Panc1 (cell line): ENCODE measurements at regions not wholly inside any gene's neighbourhood (a gene's known extent, or its start where the extent isn't known, plus 50 kb on each side); places are given as distances from the start of the nearest gene placed in this dataset.

Source experiments
- ATAC-seq: fragments of 200-7000 bp; cut with Tn5 transposase; 2 replicates; pipeline ENCODE4 v1.9.1; 2020; ENCODE audit warnings: mild to moderate bottlenecking, moderate library complexity
- BruUV-seq: library from RNA; stranded (reverse); fragments of 400-500 nt; replicated peaks from 2 replicates; lab custom pipeline; 2021; lab: Mats Ljungman, UMichigan
- CTCF ChIA-PET: fragments of 300-600 bp; sonication (Branson Sonifier 250); formaldehyde crosslinking; loops from one replicate; lab custom pipeline; 2022; ENCODE audit warnings: antibody characterized with exemption; lab: Charles Lee
- POLR2A ChIA-PET: fragments of 300-600 bp; sonication (Branson Sonifier 250); formaldehyde crosslinking; loops from one replicate; lab custom pipeline; 2022; ENCODE audit warnings: antibody characterized with exemption; lab: Charles Lee
- DNase-seq: peaks from one replicate; pipeline ENCODE4 v3.0.0-alpha.2; 2010; ENCODE audit warnings: low read depth, low spot score
- H3K27ac ChIP-seq: 2 replicates; pipeline ENCODE4 v1.5.1; 2011; ENCODE audit warnings: mild to moderate bottlenecking, low read length, inconsistent platforms
- H3K27me3 ChIP-seq: fragments of 200-500 bp; sonication (Bioruptor generic); 2 replicates; pipeline ENCODE4 v1.6.0; 2014; ENCODE audit warnings: low read length, inconsistent platforms; ENCODE audit not compliant: control insufficient read depth, insufficient read depth
- H3K36me3 ChIP-seq: fragments of 200-500 bp; sonication (Bioruptor generic); 2 replicates; pipeline ENCODE4 v1.5.1; 2014; ENCODE audit warnings: inconsistent platforms, mild to moderate bottlenecking, low read length, moderate library complexity; ENCODE audit not compliant: control insufficient read depth, insufficient read depth
- H3K4me1 ChIP-seq: 2 replicates; pipeline ENCODE4 v1.5.1; 2011; ENCODE audit warnings: inconsistent platforms, mild to moderate bottlenecking, low read length, moderate library complexity; ENCODE audit not compliant: control insufficient read depth, insufficient read depth
- H3K4me3 ChIP-seq, 2 experiments: 2 replicates each; pipeline ENCODE4 v1.5.1; 2011 to 2012; ENCODE audit warnings: low read depth in 2 of 2, low read length in 2 of 2, mild to moderate bottlenecking in 2 of 2, inconsistent platforms in 1 of 2, moderate library complexity in 1 of 2
- H3K9me3 ChIP-seq: fragments of 200-500 bp; sonication (Bioruptor generic); 2 replicates; pipeline ENCODE4 v1.5.1; 2014; ENCODE audit warnings: low read depth, mild to moderate bottlenecking, inconsistent platforms, low read length, moderate library complexity; ENCODE audit not compliant: control insufficient read depth, insufficient read depth
- POLR2AphosphoS5 ChIP-seq: IDR thresholded peaks from 2 replicates; pipeline ENCODE4 v1.6.1; 2012; ENCODE audit warnings: mild to moderate bottlenecking, low read depth, low read length, moderate library complexity
- REST ChIP-seq, 2 experiments: IDR thresholded peaks; 2 replicates each; pipeline ENCODE4 v1.6.1; 2011 to 2012; ENCODE audit warnings: low read depth in 2 of 2, control low read depth in 1 of 2, low read length in 1 of 2, mild to moderate bottlenecking in 1 of 2, moderate library complexity in 1 of 2; ENCODE audit not compliant: insufficient read depth in 1 of 2
- SIN3A ChIP-seq: IDR thresholded peaks from 2 replicates; pipeline ENCODE4 v1.6.1; 2012; ENCODE audit warnings: low read depth, mild to moderate bottlenecking, low read length, moderate library complexity, borderline replicate concordance; ENCODE audit not compliant: insufficient read depth
- TCF7L2 ChIP-seq: IDR thresholded peaks from 2 replicates; pipeline ENCODE4 v1.6.1; 2011; ENCODE audit warnings: mild to moderate bottlenecking, low read depth, low read length, inconsistent platforms
- in situ Hi-C: cut with HindIII; loops from 2 replicates; pipeline ENCODE4 v1.10.0; 2016; ENCODE audit warnings: low sequenced_read_pairs, low pct_unique_long_range_greater_than_20kb
- intact Hi-C: fragments of 100-400 bp; cut with micrococcal nuclease; formaldehyde crosslinking; loops from one replicate; pipeline ENCODE4 v1.10.0; 2022; ENCODE audit not compliant: unreplicated experiment
- TF ChIP-seq, protein P1 (sequence below): fragments of 450-650 bp; IDR thresholded peaks from 2 replicates; pipeline ENCODE4 v1.5.1; 2017; ENCODE audit warnings: mild to moderate bottlenecking

- TF ChIP-seq REST (IDR thresholded peaks at IDR 0.05; ENCODE audit: insufficient read depth in 1 of 2, low read depth in 2 of 2, low read length in 1 of 2) (no peak), POLR2AphosphoS5 (no peak), SIN3A (no peak), TCF7L2 (no peak)
- TF ChIP-seq, protein P1, sequence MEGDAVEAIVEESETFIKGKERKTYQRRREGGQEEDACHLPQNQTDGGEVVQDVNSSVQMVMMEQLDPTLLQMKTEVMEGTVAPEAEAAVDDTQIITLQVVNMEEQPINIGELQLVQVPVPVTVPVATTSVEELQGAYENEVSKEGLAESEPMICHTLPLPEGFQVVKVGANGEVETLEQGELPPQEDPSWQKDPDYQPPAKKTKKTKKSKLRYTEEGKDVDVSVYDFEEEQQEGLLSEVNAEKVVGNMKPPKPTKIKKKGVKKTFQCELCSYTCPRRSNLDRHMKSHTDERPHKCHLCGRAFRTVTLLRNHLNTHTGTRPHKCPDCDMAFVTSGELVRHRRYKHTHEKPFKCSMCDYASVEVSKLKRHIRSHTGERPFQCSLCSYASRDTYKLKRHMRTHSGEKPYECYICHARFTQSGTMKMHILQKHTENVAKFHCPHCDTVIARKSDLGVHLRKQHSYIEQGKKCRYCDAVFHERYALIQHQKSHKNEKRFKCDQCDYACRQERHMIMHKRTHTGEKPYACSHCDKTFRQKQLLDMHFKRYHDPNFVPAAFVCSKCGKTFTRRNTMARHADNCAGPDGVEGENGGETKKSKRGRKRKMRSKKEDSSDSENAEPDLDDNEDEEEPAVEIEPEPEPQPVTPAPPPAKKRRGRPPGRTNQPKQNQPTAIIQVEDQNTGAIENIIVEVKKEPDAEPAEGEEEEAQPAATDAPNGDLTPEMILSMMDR: no peak
- ChIA-PET CTCF (no interaction called here), POLR2A (no interaction called here)
- ATAC-seq (no peak), DNase-seq (no peak)
- H3K27ac ChIP-seq: no peak overlapping the region
- no TSS peak for BruUV-seq
- H3K27me3 ChIP-seq: no peaks in the 10 kb centered on the region
- H3K9me3 ChIP-seq: no peaks in the 10 kb centered on the region
- intact Hi-C loops: no loop called here
- no peaks in the 10 kb centered on the region for H3K4me1 ChIP-seq
- no peaks in the 10 kb centered on the region for H3K36me3 ChIP-seq
- in situ Hi-C loops: no loop called here
- no peak overlapping the region for H3K4me3 ChIP-seq
Observed at GRCh38 chr2:193687195-193687594, 1492.5 kb upstream of the TMEFF2 start.

DNA sequence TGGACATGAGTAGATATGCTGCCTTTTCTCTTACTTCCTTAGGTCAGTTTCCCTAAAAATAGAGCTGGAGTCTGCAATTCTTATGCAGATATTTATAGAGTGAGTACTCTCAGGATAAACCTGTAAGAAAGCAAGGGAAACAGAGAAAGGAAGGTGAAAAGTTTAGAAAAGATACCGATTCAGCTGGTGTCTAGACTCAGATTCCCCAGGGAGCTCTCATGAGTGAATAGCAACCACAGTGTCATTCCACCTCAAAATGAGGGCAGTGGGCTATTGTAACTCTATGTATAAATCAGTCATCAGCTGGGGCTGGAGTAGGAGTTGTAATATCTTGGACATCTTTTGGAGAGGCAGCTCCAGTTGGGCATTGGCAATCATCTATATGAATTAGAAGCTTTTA, 1485.1 kb upstream of the TMEFF2 start:
- no TSS peak for BruUV-seq
- H3K27me3 ChIP-seq: no peaks in the 10 kb centered on the region
- CTCF ChIA-PET: no interaction called here
- intact Hi-C loops: no loop called here
- POLR2A ChIA-PET: no interaction called here
- DNase-seq: no peak
- in situ Hi-C loops: no loop called here
- ATAC-seq: no peak
- TF ChIP-seq REST (IDR thresholded peaks at IDR 0.05; ENCODE audit: insufficient read depth in 1 of 2, low read depth in 2 of 2, low read length in 1 of 2) (no peak), TCF7L2 (no peak), POLR2AphosphoS5 (no peak), SIN3A (no peak)
- TF ChIP-seq, protein P1: no peak
- no peak overlapping the region for H3K4me3 ChIP-seq
- H3K4me1 ChIP-seq: no peaks in the 10 kb centered on the region
- H3K27ac ChIP-seq: no peak overlapping the region
- H3K36me3 ChIP-seq: no peaks in the 10 kb centered on the region
- H3K9me3 ChIP-seq: no peaks in the 10 kb centered on the region
